C4-2B (cell line): ENCODE measurements at regions not wholly inside any gene's neighbourhood (a gene's known extent, or its start where the extent isn't known, plus 50 kb on each side); places are given as distances from the start of the nearest gene placed in this dataset.

Experiments used
- CTCF ChIP-seq: fragments of 450-650 bp; conservative IDR thresholded peaks from 2 replicates; pipeline ENCODE4 v1.5.1; 2017; ENCODE audit warnings: mild to moderate bottlenecking
- ZFX ChIP-seq: fragments of 450-650 bp; IDR thresholded peaks from 2 replicates; pipeline ENCODE4 v1.6.1; 2017

GRCh38 chr1:70498666-70499065 is 87.6 kb downstream of the CTH start:
- TF ChIP-seq CTCF (no peak), ZFX (no peak)
